NCI-H2196 (cell line): ENCODE measurements at regions not wholly inside any gene's neighbourhood (a gene's known extent, or its start where the extent isn't known, plus 50 kb on each side); places are given as distances from the start of the nearest gene placed in this dataset.
"Not testable (repeated sequence)": the region's sequence is repeated elsewhere in the genome, so short reads cannot be mapped to it uniquely, and the experiment has no call there.

ENCODE experiments used
- DNase-seq: peaks from one replicate; lab custom pipeline; 2025; ENCODE audit not compliant: unreplicated experiment; lab: John Stamatoyannopoulos, UW

DNA sequence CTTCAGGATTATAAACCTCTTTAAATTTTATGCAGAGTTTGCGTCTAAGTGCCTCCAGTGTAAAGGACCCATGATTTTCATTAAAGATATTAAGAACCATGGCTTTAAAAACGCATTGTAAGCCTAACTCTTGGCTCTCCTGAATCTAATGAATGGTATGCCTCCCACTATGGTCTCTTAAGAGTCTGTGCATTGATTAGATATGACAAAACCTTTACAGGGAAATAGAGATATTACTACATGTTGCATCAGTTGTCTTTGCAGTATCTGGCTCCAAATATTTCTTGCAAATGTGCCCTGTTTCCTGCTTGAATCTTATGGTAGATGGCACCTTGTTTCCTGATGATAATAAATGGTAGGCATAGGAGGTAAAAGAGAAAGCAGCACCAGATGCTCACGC lies 189.3 kb upstream of the FSHR start:
- DNase-seq, result no peak

DNA sequence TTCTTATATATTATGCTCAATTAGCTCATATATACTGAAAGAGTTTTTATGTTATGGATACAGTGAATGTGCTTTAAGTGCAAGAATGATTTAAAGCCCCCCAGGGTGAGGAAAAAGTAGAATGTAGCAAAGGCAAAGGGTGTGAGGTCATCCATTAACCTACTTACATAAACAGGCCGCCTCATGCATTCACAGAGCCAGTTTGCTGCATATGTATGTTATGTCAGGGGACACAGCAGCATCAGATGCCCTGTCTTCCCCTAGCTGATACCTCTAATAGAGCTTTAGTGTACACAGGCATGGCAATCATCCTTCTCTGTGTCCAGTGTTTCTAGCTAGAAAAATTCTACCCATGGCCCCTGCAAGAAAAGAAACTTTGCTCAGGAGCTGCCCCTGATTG lies 187.8 kb upstream of the FSHR start:
- no peak for DNase-seq

DNA sequence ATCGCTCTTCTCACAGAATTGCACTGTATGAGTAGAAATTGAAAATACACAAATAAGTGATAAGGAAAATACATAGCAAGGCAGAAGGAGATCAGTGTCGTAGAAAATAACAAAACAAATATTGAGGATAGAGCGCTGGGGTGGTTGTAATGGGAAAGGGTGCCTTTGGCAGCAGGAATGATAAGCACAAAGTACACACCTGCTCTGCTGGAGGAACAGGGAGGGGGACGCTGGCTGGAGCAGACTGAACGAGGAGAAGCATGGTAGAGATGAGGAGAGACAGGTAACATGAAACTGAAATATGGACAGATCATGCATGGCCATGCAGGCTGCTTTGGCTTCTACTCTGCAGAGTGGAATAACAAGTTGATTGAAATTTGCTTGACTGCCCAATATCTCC lies 181.2 kb upstream of the FSHR start:
- DNase-seq, result no peak

DNA sequence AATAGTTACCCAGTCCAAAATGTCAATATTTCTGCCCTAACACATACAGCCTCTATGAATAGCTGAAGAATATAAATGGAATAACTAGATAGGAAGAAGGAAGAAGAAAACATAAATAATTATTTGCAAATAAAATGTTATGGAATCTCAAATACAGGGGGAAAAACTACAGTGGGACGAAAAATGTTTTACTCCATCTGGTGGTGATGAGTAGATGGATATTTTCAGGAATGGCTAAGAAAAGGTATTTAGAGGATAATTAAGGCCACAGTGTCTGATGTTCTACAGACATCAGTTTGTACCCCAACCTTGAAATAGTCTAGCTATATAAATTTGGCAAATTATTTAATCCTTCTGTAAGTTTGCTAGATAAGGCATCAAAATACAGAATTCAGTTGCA lies 178.1 kb upstream of the FSHR start:
- DNase-seq, result no peak

DNA sequence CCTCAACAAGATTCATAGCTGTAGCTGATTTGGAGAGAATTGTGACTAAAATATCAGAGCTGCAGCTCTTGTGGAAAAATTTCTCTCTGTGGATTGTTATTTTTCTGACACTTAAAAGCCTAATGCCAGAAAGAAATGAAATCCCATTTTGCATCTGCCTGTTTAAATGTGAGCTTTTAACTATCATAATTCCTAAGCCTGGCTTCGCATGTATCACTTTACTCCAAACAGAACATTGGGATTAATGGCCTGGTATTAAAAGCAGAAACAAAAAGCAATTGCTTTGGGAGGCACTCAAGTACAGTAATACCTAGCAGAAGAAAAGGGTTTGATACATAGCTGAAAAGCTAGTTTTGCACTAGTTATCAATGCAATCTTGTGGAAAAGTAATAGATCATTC lies 164.2 kb upstream of the FSHR start:
- DNase-seq, result no peak

DNA sequence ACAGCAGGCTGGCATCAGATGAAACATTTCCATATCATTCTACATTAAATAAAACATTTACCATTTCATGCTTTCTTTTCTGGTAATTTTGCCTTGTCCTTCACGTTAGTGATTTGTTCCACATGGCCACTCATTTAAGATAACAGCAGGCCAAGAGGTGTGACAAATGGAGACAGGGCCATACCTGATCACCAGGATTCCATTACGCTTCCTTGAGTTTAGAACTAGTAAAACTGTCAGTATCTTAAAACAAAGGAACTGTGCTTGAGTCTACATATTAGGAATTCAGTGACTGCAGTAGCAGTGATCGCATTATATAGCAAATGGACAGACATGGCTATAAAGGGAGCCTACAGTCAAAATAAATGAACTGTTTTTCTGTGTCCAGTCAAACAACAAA lies 155.1 kb upstream of the FSHR start:
- DNase-seq, result no peak

DNA sequence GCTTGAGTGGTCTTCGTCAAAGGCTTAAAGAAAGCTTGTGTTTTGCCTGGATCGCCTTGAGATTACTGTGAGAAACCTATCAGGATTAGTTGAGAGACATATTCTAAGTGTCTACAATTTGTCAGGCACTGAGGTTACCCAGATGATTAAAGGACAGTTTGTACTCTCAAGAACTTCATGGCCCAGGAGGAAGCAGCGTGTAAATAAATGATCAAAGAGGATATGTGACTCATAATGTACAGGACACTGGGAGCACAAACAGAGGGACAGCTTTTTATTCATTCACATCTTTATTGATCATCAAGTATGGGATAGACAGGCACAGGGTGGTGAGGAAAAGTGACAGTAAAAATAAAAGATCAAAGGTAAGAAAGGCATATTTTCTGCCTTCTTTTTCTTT lies 152.6 kb upstream of the FSHR start:
- DNase-seq, result no peak

DNA sequence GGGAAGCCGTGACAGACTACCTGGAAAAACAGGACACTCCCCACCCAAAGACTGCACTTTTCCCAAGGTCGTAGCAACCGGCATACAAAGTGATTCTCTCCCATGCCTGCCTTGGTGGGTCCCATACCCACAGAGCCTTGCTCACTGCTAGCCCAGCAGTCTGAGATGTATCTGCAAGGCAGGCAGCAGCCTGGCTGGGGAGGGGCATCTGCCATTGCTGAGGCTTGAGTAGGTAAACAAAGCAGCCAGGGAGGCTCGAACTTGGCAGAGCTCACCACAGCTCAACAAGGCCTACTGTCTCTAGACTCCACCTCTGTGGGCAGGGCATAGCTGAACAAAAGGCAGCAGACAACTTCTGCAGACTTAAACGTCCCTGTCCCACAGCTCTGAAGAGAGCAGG lies 144.4 kb upstream of the FSHR start:
- DNase-seq, result not testable (repeated sequence)

DNA sequence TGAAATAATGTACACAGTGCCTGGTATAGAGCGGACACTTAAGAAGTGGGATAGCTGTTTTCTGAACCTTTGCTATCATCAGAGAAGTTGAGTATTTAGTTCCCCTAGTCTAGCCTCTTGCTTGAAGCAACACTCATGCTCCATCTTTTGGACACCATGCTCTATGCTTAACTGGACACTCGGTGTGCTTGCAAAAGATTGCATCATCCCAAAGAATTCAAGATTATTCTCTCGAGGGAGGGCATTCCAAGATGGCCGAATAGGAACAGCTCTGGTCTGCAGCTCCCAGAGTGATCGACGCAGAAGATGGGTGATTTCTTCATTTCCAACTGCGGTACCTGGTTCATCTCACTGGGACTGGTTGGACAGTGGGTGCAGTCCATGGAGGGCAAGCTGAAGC lies 143.9 kb upstream of the FSHR start:
- DNase-seq, result no peak

DNA sequence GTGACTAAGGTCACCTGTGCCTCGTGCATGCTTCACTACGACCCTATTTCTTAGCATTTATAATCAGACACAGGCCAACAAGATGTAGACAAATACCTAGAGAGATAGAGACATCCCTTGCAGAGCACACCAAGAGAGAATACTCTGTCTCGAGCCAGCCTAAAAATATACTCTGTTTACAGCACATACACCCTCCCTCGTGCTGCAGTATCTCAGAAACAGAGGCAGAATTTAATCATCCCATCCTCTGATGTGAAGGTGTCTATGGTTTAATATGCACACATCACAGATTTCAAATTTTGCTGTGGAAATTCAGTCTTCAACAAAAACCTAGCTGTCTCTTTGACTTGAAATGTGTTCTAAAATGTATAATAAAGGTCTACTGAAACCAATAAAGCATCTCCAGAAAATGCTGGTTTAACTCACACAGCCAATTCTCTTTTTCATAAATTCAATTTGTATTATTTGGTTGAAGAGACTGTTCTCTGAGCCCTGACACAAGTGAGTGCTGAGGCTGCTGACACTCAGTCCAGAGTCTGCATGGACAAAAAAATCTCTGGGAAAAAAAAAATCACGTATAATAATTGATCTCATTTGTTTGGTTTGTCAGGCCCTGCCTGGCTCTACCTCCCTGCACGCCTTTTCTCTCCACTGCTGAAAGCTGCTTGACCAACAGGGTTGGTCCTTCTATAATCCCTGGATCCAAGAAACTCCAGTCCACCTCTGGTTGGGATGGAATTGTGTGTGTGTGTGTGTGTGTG lies 142.0 kb upstream of the FSHR start:
- DNase-seq, result no peak

DNA sequence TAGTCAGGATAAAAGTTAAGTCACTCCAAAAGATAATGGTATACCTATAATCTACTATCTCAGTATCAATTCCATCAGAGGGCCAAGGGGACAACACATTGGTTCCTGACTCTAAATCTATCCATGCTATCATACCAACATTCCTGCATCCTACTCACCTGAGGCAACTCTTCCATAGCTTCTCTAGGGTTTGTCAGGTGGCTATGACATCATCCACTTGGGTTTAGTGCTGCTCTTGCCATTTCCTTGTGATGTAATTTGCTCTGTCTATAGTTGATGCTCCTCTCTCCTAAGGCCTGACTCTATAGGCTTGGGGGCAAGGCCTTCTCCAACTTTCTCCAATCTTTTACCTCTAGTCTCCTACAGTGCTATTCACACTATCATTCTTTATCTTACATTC lies 139.9 kb upstream of the FSHR start:
- DNase-seq, result no peak

DNA sequence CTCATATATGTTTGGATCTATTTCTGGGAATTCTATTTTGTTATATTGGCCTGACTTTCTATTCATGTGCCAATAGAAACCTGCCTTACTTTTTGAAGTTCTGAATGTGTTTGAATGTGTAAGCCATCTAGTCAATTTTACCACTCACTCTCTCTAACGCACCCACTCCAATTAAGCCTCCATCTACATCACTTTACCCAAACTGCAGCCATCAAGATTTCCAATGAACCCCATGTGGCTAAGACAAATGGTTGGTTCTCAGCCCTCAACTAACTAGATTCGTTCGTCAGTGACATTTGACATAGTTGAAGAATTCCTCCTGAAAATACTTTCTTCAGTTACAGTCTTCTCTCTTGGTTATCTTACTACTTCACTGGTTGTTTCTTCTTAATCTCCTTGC lies 137.3 kb upstream of the FSHR start:
- DNase-seq, result no peak

DNA sequence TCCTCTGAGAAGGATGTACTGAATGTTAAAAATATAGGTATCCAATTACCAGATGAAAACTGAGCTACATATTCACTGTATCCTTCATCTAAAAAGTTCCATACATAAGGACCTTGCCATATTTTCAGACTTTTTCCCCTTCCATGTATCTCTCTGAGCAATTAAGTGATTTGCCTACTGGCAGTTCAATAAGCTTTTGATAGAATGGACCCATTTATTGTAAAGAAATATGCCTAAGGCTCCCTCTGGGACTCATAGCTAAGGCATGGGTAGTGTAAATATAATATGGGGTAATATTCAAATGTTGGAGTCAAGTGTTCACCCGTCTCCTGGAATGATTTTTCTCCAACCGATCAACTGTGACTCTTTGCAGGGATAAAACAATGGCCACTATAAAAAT lies 135.4 kb upstream of the FSHR start:
- no peak for DNase-seq

DNA sequence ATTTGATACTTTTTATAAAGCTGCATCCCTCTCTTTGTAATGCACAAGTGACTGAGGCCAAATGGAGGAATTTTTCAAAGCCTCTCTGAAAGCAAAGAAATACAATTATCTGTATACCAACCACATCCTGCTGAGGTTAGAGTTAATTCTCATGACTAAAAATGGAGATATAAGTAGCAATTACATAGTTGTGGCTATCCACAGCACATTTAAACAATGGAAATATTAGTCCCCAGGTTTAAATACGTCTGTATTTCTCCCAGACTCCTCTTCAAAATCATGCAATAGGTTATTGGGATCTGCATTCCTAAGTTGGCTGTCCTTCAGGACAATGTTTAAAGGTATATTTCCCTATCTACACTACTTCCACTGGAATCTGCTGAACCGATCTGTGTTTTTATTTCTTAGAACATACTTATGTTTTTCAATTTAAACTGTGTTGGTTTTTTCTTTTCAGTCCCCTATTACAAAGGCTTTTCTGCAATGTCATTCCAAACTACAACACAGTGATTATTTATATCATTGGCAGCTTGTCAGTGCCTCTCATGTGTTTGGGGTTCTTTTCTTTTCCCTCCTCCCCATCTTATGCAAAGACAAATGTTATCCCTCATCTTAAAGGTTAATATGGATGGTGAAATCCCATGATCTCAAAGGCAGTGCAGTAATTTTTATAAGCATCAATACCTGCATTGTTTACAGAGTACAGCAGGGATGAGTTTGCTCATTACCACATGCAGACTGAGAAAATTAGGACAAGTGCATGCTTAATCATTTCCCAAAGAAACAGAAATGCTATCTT lies 134.8 kb upstream of the FSHR start:
- DNase-seq, result no peak

DNA sequence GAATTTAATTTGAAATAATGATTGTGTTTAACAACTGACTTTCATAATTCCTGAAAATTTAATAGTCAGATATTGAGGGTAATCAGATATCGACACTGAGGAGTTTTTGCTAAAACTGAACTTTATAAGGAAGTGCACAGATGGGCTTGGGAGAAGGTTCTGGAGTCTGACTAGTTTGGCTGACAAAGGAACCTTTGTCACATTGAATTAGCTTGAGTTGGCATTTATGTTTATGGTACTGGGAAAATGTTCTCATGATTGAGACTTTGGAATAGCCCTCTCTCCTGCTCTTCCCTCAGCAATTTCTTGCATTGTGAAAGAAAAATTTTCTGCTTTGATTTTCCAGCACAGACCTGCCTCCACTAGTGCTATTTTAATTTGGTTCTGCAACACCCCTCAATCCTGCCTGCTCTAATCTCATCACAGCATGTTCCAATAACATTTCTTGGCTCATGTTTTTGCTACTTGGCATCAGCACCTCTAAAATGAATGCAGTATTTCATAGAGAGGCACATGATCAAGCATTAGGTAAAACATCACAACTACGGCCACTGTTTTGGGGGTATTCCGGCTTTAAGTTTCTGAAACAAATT lies 133.9 kb upstream of the FSHR start:
- DNase-seq, result no peak

DNA sequence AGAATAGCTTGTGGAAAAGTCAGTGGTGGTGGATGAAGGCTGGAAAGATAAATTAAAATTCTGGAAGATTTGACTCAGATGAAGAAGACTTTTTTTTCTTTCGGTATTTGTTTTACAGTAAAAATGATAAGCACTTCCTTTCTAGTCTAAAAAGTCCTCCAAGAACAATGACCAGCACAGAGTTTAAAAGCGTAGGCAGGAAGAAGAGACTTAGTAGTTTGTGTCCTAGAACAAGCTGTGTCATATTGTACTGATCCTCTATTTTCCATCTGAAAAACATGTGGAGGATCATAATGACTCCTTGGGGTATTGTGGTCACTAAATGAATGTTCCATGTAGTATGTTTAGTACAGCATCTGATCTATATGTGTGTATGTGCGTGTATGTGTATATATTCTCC lies 132.4 kb upstream of the FSHR start:
- DNase-seq, result no peak

DNA sequence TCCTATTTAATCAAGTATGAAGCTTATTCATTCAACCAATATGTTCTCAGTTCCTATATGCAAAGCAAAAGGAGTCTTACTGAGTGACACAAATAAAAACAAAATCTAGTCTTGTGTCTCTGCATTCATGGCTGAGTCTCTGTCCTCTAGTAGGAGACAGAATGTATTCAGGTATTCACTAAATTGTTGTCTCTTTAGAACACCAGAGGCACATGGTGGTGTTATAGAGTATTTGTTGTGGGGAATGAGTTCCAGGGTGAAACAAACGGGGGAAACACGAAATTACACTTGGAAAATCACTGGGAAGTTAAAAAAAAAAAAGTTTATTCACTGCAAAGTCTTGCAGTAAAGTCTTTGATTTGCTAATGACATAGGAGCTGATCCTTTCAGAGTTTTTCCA lies 131.7 kb upstream of the FSHR start:
- no peak for DNase-seq

DNA sequence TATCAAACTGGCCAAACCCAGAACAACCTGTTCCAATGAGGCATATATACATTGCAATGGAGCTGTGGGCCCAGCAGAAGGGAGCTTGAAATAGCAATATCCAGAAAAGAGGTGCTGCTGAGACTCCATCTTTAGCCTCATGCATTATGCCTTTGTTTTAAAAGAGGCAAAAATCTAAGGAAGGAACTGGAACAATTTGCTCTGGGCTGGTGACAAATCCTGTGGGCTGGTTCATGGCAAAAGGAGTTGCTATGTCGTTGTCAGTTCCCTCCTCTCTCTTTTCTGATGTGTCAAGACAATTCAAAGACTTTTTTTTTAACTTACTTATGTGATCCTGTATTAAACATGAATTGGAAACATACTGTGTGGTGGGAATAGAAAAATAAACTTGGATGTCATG lies 124.2 kb upstream of the FSHR start:
- DNase-seq, result no peak

DNA sequence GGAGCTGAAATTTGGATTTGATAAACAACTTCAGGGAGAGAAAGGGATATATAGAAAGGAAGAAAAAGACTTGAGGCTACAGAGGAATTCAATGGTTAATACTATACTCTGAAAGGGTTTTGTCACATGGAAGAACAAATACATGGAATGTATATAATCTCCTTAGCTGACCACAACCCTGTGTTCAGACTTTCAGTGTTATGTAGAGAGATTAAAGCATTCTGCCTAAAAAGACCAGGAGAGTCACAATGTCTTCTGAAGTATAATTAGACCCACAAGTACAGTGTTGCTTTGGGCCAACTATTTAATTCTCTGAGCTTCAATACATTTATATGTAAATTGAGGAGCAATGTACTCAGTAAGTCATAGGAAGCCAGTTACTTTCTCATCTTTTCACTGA lies 123.8 kb upstream of the FSHR start:
- DNase-seq, result no peak

DNA sequence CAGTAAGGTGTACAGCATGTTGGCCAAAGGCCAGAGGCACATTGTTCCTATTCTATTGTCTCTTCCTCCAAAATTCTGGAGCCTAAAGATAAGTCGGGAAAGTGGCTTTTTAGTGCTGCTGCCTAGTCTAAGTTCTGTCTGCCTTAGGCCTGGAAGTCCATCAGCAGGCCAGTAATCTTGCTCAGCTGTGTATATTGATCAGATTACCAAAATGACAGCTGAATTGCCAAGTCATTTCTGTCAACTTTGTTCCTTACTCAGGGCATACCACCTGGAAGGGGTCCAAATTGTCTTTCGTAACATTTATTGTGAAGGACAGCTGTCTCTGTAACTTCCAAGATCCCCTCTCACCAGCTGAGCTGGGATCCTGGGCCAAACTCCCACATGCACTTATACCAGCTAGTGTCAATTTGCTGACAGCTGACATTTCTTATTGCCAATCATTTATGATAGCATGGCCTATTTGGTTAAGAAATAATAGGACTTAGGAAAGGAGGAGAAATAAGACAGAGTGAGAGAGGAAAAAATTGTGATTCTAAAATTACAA lies 116.8 kb upstream of the FSHR start:
- no peak for DNase-seq

DNA sequence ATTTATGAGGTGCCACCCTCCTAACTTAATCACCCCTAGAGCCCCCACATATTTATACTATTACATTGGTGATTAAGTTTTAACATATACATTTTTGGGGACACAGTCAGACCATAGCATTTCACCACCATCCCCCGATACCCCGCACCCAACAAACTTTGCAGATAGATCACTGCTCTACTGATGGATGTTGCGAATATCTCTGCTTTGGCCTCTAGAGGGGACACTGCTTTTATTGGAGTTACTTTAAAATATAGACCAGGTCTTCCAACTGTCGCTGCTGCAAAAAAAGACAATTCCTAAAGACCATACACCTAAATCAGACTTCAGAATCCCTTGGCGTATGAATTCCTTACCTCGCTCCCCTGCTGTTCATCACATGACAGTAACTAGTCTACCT lies 115.8 kb upstream of the FSHR start:
- DNase-seq, result no peak

DNA sequence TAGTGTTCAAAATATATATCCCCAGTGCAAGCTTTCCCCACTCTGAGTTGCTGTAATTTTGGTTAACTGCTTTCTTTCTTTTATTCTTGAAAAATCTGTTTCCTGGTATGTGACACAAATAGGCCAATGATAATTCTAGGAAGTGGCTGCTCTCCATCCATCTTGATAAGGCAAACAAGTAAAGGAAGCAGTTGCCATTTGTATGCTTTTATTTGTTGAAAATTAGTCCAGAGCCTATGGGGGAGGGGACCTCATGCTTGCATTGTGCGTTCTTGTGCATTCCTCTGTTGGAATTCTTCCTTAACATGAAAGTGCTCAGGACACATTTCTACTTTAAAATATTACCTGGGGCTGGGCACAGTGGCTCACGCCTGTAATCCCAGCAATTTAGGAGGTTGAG lies 111.2 kb upstream of the FSHR start:
- no peak for DNase-seq
